Ectodermal cell (in vitro differentiated cells): ENCODE measurements at regions not wholly inside any gene's neighbourhood (a gene's known extent, or its start where the extent isn't known, plus 50 kb on each side); places are given as distances from the start of the nearest gene placed in this dataset.

ENCODE experiments used
- H3K27ac ChIP-seq: 2 replicates; pipeline ENCODE4 v1.7.0; 2013; ENCODE audit warnings: mild to moderate bottlenecking, low read depth, low read length; ENCODE audit not compliant: insufficient read depth, poor library complexity, severe bottlenecking
- H3K27me3 ChIP-seq: 2 replicates; pipeline ENCODE4 v1.7.0; 2013; ENCODE audit warnings: mild to moderate bottlenecking, low read length; ENCODE audit not compliant: insufficient read depth, control insufficient read depth, poor library complexity, severe bottlenecking
- H3K36me3 ChIP-seq: one replicate; pipeline ENCODE4 v1.7.0; 2013; ENCODE audit warnings: low read length; ENCODE audit not compliant: control insufficient read depth, insufficient read depth
- H3K4me1 ChIP-seq: one replicate; pipeline ENCODE4 v1.7.0; 2013; ENCODE audit warnings: low read length; ENCODE audit not compliant: control insufficient read depth, insufficient read depth
- H3K4me3 ChIP-seq: 2 replicates; pipeline ENCODE4 v1.7.0; 2013; ENCODE audit warnings: low read depth, low read length, control low read depth; ENCODE audit not compliant: insufficient read depth
- H3K9me3 ChIP-seq: 2 replicates; pipeline ENCODE4 v1.7.0; 2013; ENCODE audit warnings: mild to moderate bottlenecking, low read length, moderate library complexity; ENCODE audit not compliant: control insufficient read depth
- WGBS, 2 experiments: methylation state at CpG; one replicate each; pipeline ENCODE4 v1.1.7; 2013; ENCODE audit warnings: missing lambda C conversion rate in 2 of 2; 5-methylcytosine and 5-hydroxymethylcytosine counted together

- Histone ChIP-seq H3K36me3 (no peaks in the 10 kb centered on the region), H3K4me1 (peaks cover 11% of the 10 kb centered on the region), H3K27ac (no peak overlapping the region), H3K4me3 (no peak overlapping the region), H3K9me3 (no peaks in the 10 kb centered on the region), H3K27me3 (no peaks in the 10 kb centered on the region)
- WGBS, 2 experiments, result 49 to 55% methylated on average over 5 of the region's 5 CpGs
Observed at GRCh38 chr2:234577191-234577590, 80.3 kb upstream of the ARL4C start.

GRCh38 chr2:234571620-234572407, 74.9 kb upstream of the ARL4C start:
- Histone ChIP-seq H3K4me1 (peaks cover 6% of the 10 kb centered on the region), H3K36me3 (no peaks in the 10 kb centered on the region), H3K9me3 (no peaks in the 10 kb centered on the region), H3K27ac (no peak overlapping the region), H3K27me3 (no peaks in the 10 kb centered on the region), H3K4me3 (no peak overlapping the region)
- WGBS, 2 experiments, result 88 to 95% methylated on average over 9 of the region's 9 CpGs

GRCh38 chr2:234570476-234570875, 73.6 kb upstream of the ARL4C start:
- Histone ChIP-seq H3K9me3 (no peaks in the 10 kb centered on the region), H3K27me3 (no peaks in the 10 kb centered on the region), H3K36me3 (no peaks in the 10 kb centered on the region), H3K4me1 (peaks cover 12% of the 10 kb centered on the region), H3K4me3 (no peak overlapping the region), H3K27ac (no peak overlapping the region)
- WGBS, 2 experiments, result 80 to 82% methylated on average over 7 of the region's 7 CpGs

GRCh38 chr2:234569776-234570430, 73.0 kb upstream of the ARL4C start:
- Histone ChIP-seq H3K4me3 (no peak overlapping the region), H3K9me3 (no peaks in the 10 kb centered on the region), H3K4me1 (peaks cover 18% of the 10 kb centered on the region), H3K27ac (no peak overlapping the region), H3K36me3 (no peaks in the 10 kb centered on the region), H3K27me3 (no peaks in the 10 kb centered on the region)
- 93% methylated on average over 3 of the region's 3 CpGs for WGBS, 2 experiments

GRCh38 chr2:234566622-234567021, 69.7 kb upstream of the ARL4C start:
- Histone ChIP-seq H3K27me3 (no peaks in the 10 kb centered on the region), H3K4me1 (peaks cover 19% of the 10 kb centered on the region), H3K36me3 (no peaks in the 10 kb centered on the region), H3K4me3 (no peak overlapping the region), H3K27ac (no peak overlapping the region), H3K9me3 (no peaks in the 10 kb centered on the region)
- WGBS, 2 experiments, result 94 to 100% methylated on average over 2 of the region's 2 CpGs

- H3K36me3 ChIP-seq, result no peaks in the 10 kb centered on the region
- H3K4me1 ChIP-seq, result peaks cover 19% of the 10 kb centered on the region
- no peak overlapping the region for H3K4me3 ChIP-seq
- no peaks in the 10 kb centered on the region for H3K9me3 ChIP-seq
- WGBS, 2 experiments, result 60 to 64% methylated on average over 9 to 10 of the region's 10 CpGs
- no peaks in the 10 kb centered on the region for H3K27me3 ChIP-seq
- H3K27ac ChIP-seq, result no peak overlapping the region
Observed at GRCh38 chr2:234565842-234566619, 69.2 kb upstream of the ARL4C start.

- H3K36me3 ChIP-seq, result no peaks in the 10 kb centered on the region
- WGBS, 2 experiments, result 80 to 90% methylated on average over 1 of the region's 1 CpG
- H3K27ac ChIP-seq, result no peak overlapping the region
- no peak overlapping the region for H3K4me3 ChIP-seq
- H3K4me1 ChIP-seq, result peaks cover 19% of the 10 kb centered on the region
- H3K9me3 ChIP-seq, result no peaks in the 10 kb centered on the region
- H3K27me3 ChIP-seq, result no peaks in the 10 kb centered on the region
Observed at GRCh38 chr2:234565201-234565600, 68.3 kb upstream of the ARL4C start.

GRCh38 chr2:234564699-234565098, 67.8 kb upstream of the ARL4C start:
- Histone ChIP-seq H3K27me3 (no peaks in the 10 kb centered on the region), H3K27ac (no peak overlapping the region), H3K4me1 (peaks cover 19% of the 10 kb centered on the region), H3K9me3 (no peaks in the 10 kb centered on the region), H3K4me3 (no peak overlapping the region), H3K36me3 (no peaks in the 10 kb centered on the region)
- 86 to 89% methylated on average over 1 of the region's 2 CpGs for WGBS, 2 experiments

GRCh38 chr2:234559609-234560008, 62.7 kb upstream of the ARL4C start:
- Histone ChIP-seq H3K27me3 (no peaks in the 10 kb centered on the region), H3K9me3 (no peaks in the 10 kb centered on the region), H3K4me1 (no peaks in the 10 kb centered on the region), H3K4me3 (no peak overlapping the region), H3K27ac (no peak overlapping the region), H3K36me3 (no peaks in the 10 kb centered on the region)
- WGBS, 2 experiments, result 86 to 91% methylated on average over 5 of the region's 5 CpGs

GRCh38 chr2:234558642-234559041, 61.8 kb upstream of the ARL4C start:
- no peak overlapping the region for H3K27ac ChIP-seq
- WGBS, 2 experiments, result 87 to 88% methylated on average over 4 of the region's 4 CpGs
- H3K9me3 ChIP-seq, result no peaks in the 10 kb centered on the region
- H3K4me3 ChIP-seq, result no peak overlapping the region
- no peaks in the 10 kb centered on the region for H3K27me3 ChIP-seq
- no peaks in the 10 kb centered on the region for H3K4me1 ChIP-seq
- H3K36me3 ChIP-seq, result no peaks in the 10 kb centered on the region
